CD4-positive, alpha-beta T cell (primary cell): ENCODE measurements at regions not wholly inside any gene's neighbourhood (a gene's known extent, or its start where the extent isn't known, plus 50 kb on each side); places are given as distances from the start of the nearest gene placed in this dataset.

ENCODE experiments used
- ATAC-seq: fragments of 200-7000 bp; cut with Tn5 transposase; one replicate; pipeline ENCODE4 v1.10.0; 2022; ENCODE audit warnings: mild to moderate bottlenecking; ENCODE audit not compliant: poor library complexity
- CTCF ChIA-PET: fragments of 350-600 bp; sonication (Branson Sonifier 250); formaldehyde crosslinking; loops from one replicate; lab custom pipeline; 2021; ENCODE audit warnings: antibody characterized with exemption, inconsistent platforms; lab: Charles Lee
- POLR2A ChIA-PET: fragments of 350-600 bp; sonication (Branson Sonifier 250); formaldehyde crosslinking; loops from one replicate; lab custom pipeline; 2021; ENCODE audit warnings: antibody characterized with exemption, inconsistent platforms; lab: Charles Lee
- DNase-seq, 14 experiments: peaks; one replicate each; pipeline ENCODE4 v3.0.0-alpha.2; 2013 to 2020; ENCODE audit warnings: mixed read lengths in 2 of 14
- H3K27ac ChIP-seq, 2 donors: one replicate each; pipeline versions ENCODE4 v1.5.1 to v1.7.0; 2013; ENCODE audit warnings: low read length in 2 of 2, low read depth in 1 of 2, mild to moderate bottlenecking in 1 of 2
- H3K27me3 ChIP-seq, 2 experiments: 1 replicate in 1 of 2; 2 replicates in 1 of 2; pipeline versions ENCODE4 v1.6.1 to v1.7.0; 2013; ENCODE audit warnings: low read length in 2 of 2, control low read depth in 1 of 2, mild to moderate bottlenecking in 1 of 2, moderate library complexity in 1 of 2; ENCODE audit not compliant: insufficient read depth in 2 of 2, control insufficient read depth in 1 of 2
- H3K36me3 ChIP-seq: one replicate; pipeline ENCODE4 v1.6.1; 2013; ENCODE audit warnings: low read length, control low read depth; ENCODE audit not compliant: insufficient read depth
- H3K4me1 ChIP-seq: one replicate; pipeline ENCODE4 v1.6.1; 2013; ENCODE audit warnings: low read length, control low read depth; ENCODE audit not compliant: insufficient read depth
- H3K4me3 ChIP-seq: one replicate; pipeline ENCODE4 v1.5.1; 2013; ENCODE audit warnings: mild to moderate bottlenecking, low read length, moderate library complexity
- H3K9me3 ChIP-seq, 2 experiments: 1 replicate in 1 of 2; 2 replicates in 1 of 2; pipeline versions ENCODE4 v1.6.1 to v1.7.0; 2013; ENCODE audit warnings: low read length in 2 of 2, mild to moderate bottlenecking in 2 of 2, control low read depth in 1 of 2, moderate library complexity in 1 of 2; ENCODE audit not compliant: control insufficient read depth in 1 of 2, insufficient read depth in 1 of 2
- H3K27ac Mint-ChIP-seq: one replicate; pipeline ENCODE4 v1.8.0; 2020; ENCODE audit warnings: mixed read lengths
- H3K27me3 Mint-ChIP-seq: one replicate; pipeline ENCODE4 v1.8.0; 2021; ENCODE audit warnings: mixed read lengths
- H3K36me3 Mint-ChIP-seq: one replicate; pipeline ENCODE4 v1.8.0; 2021; ENCODE audit warnings: low read depth, mixed read lengths
- H3K4me1 Mint-ChIP-seq: one replicate; pipeline ENCODE4 v1.8.0; 2021; ENCODE audit warnings: low read depth, mixed read lengths
- H3K4me3 Mint-ChIP-seq: one replicate; pipeline ENCODE4 v1.8.0; 2020; ENCODE audit warnings: mild to moderate bottlenecking, mixed read lengths
- H3K9me3 Mint-ChIP-seq: one replicate; pipeline ENCODE4 v1.8.0; 2020; ENCODE audit warnings: mixed read lengths
- CTCF ChIP-seq: fragments of 200-600 bp; IDR thresholded peaks from one replicate; pipeline ENCODE4 v1.8.0; 2022; ENCODE audit warnings: antibody characterized with exemption, mild to moderate bottlenecking
- intact Hi-C, 2 experiments: fragments of 100-400 bp; cut with DNase I in 1 of 2; cut with micrococcal nuclease in 1 of 2; formaldehyde crosslinking; loops; one replicate each; pipeline versions ENCODE4 v1.15.1 to v1.9.0; 2023 to 2025; cut with DNase I, micrococcal nuclease

- H3K4me3 Mint-ChIP-seq = no peak overlapping the region
- Histone ChIP-seq H3K4me3 (no peak overlapping the region), H3K36me3 (no peaks in the 10 kb centered on the region), H3K27ac (no peak overlapping the region), H3K4me1 (no peaks in the 10 kb centered on the region), H3K9me3 (no peaks in the 10 kb centered on the region), H3K27me3 (no peaks in the 10 kb centered on the region)
- no peak for ATAC-seq
- intact Hi-C loops = no loop called here
- H3K4me1 Mint-ChIP-seq = no peaks in the 10 kb centered on the region
- ChIA-PET POLR2A (no interaction called here), CTCF (no interaction called here)
- H3K9me3 Mint-ChIP-seq = no peaks in the 10 kb centered on the region
- no peak overlapping the region for H3K27ac Mint-ChIP-seq
- TF ChIP-seq CTCF = no peak
- H3K27me3 Mint-ChIP-seq = peaks cover 10% of the 10 kb centered on the region
- DNase-seq = no peak
- no peaks in the 10 kb centered on the region for H3K36me3 Mint-ChIP-seq
Measured at GRCh38 chr11:129295746-129296145, 79.9 kb upstream of the BARX2 start.

GRCh38 chr11:129292771-129293170 lies 82.9 kb upstream of the BARX2 start:
- no peaks in the 10 kb centered on the region for H3K36me3 Mint-ChIP-seq
- TF ChIP-seq CTCF = no peak
- peaks cover 23% of the 10 kb centered on the region for H3K27me3 Mint-ChIP-seq
- ATAC-seq (no peak), DNase-seq (no peak)
- intact Hi-C loops = no loop called here
- H3K4me3 ChIP-seq = no peak overlapping the region
- H3K4me1 Mint-ChIP-seq = no peaks in the 10 kb centered on the region
- CTCF ChIA-PET = no interaction called here
- H3K36me3 ChIP-seq = no peaks in the 10 kb centered on the region
- no peak overlapping the region for H3K27ac Mint-ChIP-seq
- H3K4me3 Mint-ChIP-seq = no peak overlapping the region
- no peaks in the 10 kb centered on the region for H3K9me3 ChIP-seq
- no peak overlapping the region for H3K27ac ChIP-seq
- no peaks in the 10 kb centered on the region for H3K4me1 ChIP-seq
- no peaks in the 10 kb centered on the region for H3K9me3 Mint-ChIP-seq
- POLR2A ChIA-PET = no interaction called here
- H3K27me3 ChIP-seq = peaks cover 0 to 10% of the 10 kb centered on the region in 2 experiments

GRCh38 chr11:129292092-129292491 lies 83.6 kb upstream of the BARX2 start:
- Mint-ChIP-seq H3K4me1 (no peaks in the 10 kb centered on the region), H3K4me3 (no peak overlapping the region), H3K36me3 (no peaks in the 10 kb centered on the region), H3K27me3 (peaks cover 23% of the 10 kb centered on the region), H3K9me3 (no peaks in the 10 kb centered on the region), H3K27ac (no peak overlapping the region)
- Histone ChIP-seq H3K4me1 (no peaks in the 10 kb centered on the region), H3K4me3 (no peak overlapping the region), H3K27ac (no peak overlapping the region), H3K27me3 (peaks cover 0 to 10% of the 10 kb centered on the region in 2 experiments), H3K36me3 (no peaks in the 10 kb centered on the region), H3K9me3 (no peaks in the 10 kb centered on the region)
- DNase-seq = no peak
- intact Hi-C loops = no loop called here
- no peak for TF ChIP-seq CTCF
- POLR2A ChIA-PET = interaction anchor here (1.6 kb wide), 1 partner anchor 11 kb away, joined by 3 read pairs; no protein-coding TSS in a partner anchor
- CTCF ChIA-PET = no interaction called here
- ATAC-seq = no peak
